HepG2 (cell line): ENCODE measurements at regions not wholly inside any gene's neighbourhood (a gene's known extent, or its start where the extent isn't known, plus 50 kb on each side); places are given as distances from the start of the nearest gene placed in this dataset.

Experiments used
- ATAC-seq: fragments of 200-7000 bp; cut with Tn5 transposase; 3 replicates; pipeline ENCODE4 v1.9.1; 2020; ENCODE audit warnings: mild to moderate bottlenecking, moderate library complexity
- BruUV-seq: library from RNA; stranded (reverse); fragments of 400-500 nt; replicated peaks from 2 replicates; lab custom pipeline; 2021; lab: Mats Ljungman, UMichigan
- CTCF ChIA-PET: fragments of 300-600 bp; formaldehyde crosslinking; extraction: SDS; loops from one replicate; lab custom pipeline; 2021; ENCODE audit warnings: low total read pairs, inconsistent platforms, low intra/inter-chr PET ratio; lab: Yijun Ruan, JAX
- POLR2A ChIA-PET: fragments of 350-600 bp; sonication (Branson Sonifier 250); formaldehyde crosslinking; loops from one replicate; lab custom pipeline; 2020; ENCODE audit warnings: antibody characterized with exemption, inconsistent platforms; lab: Yijun Ruan, JAX
- DNase-seq: peaks from one replicate; pipeline ENCODE4 v3.0.0-alpha.2; 2015; ENCODE audit warnings: low spot score
- FAIRE-seq: peaks from 3 replicates; lab custom pipeline; 2011; peaks lifted over from hg19 to GRCh38; lab: Jason Lieb, UNC
- H2AFZ ChIP-seq: one replicate; pipeline ENCODE4 v1.6.1; 2011; ENCODE audit warnings: low read length, inconsistent platforms
- H3K27ac ChIP-seq: fragments of 300-600 bp; 3 replicates; pipeline ENCODE4 v1.8.0; 2011; ENCODE audit warnings: mixed run types, mild to moderate bottlenecking, mixed read lengths, low read length, inconsistent platforms; ENCODE audit not compliant: insufficient read depth; ENCODE audit errors: extremely low read length
- H3K27me3 ChIP-seq, 2 experiments: fragments of 200-600 bp in 1 of 2; 2 replicates in 1 of 2; 3 replicates in 1 of 2; pipeline versions ENCODE4 v1.6.0 to v1.8.0; 2011; ENCODE audit warnings: low read length in 2 of 2, mild to moderate bottlenecking in 2 of 2, moderate library complexity in 2 of 2, inconsistent platforms in 1 of 2; ENCODE audit not compliant: insufficient read depth in 2 of 2, control insufficient read depth in 1 of 2
- H3K36me3 ChIP-seq, 2 experiments: fragments of 200-600 bp in 1 of 2; replicated peaks in 1 of 2; 2 replicates in 1 of 2; 3 replicates in 1 of 2; pipeline versions ENCODE4 v1.5.1 to v1.8.0; 2011; ENCODE audit warnings: low read length in 2 of 2, inconsistent platforms in 1 of 2; ENCODE audit not compliant: insufficient read depth in 2 of 2, control insufficient read depth in 1 of 2
- H3K4me1 ChIP-seq: 2 replicates; pipeline ENCODE4 v1.5.1; 2012; ENCODE audit warnings: low read length, inconsistent platforms; ENCODE audit not compliant: insufficient read depth
- H3K4me2 ChIP-seq: 2 replicates; pipeline ENCODE4 v1.6.0; 2011; ENCODE audit warnings: low read depth, low read length, inconsistent platforms
- H3K4me3 ChIP-seq, 3 experiments: fragments of 200-600 bp in 1 of 3; sonication (generic), shearing (Covaris generic) in 1 of 3; replicated peaks in 1 of 3; 2 replicates each; pipeline ENCODE4 v1.5.1; 2011 to 2016; ENCODE audit warnings: low read length in 3 of 3, inconsistent platforms in 2 of 3, low read depth in 2 of 3, mild to moderate bottlenecking in 2 of 3, control low read depth in 1 of 3, mixed read lengths in 1 of 3; ENCODE audit not compliant: insufficient read depth in 1 of 3
- H3K79me2 ChIP-seq: one replicate; pipeline ENCODE4 v1.6.1; 2011; ENCODE audit warnings: low read length, inconsistent platforms; ENCODE audit not compliant: insufficient read depth
- H3K9ac ChIP-seq: 2 replicates; pipeline ENCODE4 v1.6.0; 2011; ENCODE audit warnings: mild to moderate bottlenecking, low read depth, low read length, inconsistent platforms; ENCODE audit not compliant: insufficient read depth
- H3K9me3 ChIP-seq: 2 replicates; pipeline ENCODE4 v1.5.1; 2012; ENCODE audit warnings: mild to moderate bottlenecking, low read length
- H4K20me1 ChIP-seq: 2 replicates; pipeline ENCODE4 v1.6.0; 2011; ENCODE audit warnings: inconsistent platforms, mild to moderate bottlenecking, low read length, moderate library complexity; ENCODE audit not compliant: insufficient read depth
- BRCA1 ChIP-seq: sonication (generic); formaldehyde crosslinking; IDR thresholded peaks from 2 replicates; pipeline ENCODE4 v1.4.0; 2020; ENCODE audit warnings: missing genetic modification reagents
- DBP ChIP-seq: sonication (generic); formaldehyde crosslinking; IDR thresholded peaks from 2 replicates; pipeline ENCODE4 v1.4.0; 2020; ENCODE audit warnings: missing genetic modification reagents; ENCODE audit errors: not compliant biosample characterization
- DMAP1 ChIP-seq: IDR thresholded peaks from 2 replicates; pipeline ENCODE4 v1.6.1; 2016
- GTF3A ChIP-seq: sonication (generic); formaldehyde crosslinking; conservative IDR thresholded peaks from 2 replicates; pipeline ENCODE4 v1.4.0; 2020; ENCODE audit warnings: mild to moderate bottlenecking, missing genetic modification reagents
- KLF6 ChIP-seq: IDR thresholded peaks from 2 replicates; pipeline ENCODE4 v1.8.0; 2016; ENCODE audit warnings: missing biosample characterization, missing genetic modification reagents
- MEIS1 ChIP-seq: sonication (generic); formaldehyde crosslinking; IDR thresholded peaks from 2 replicates; pipeline ENCODE4 v1.9.0; 2021; ENCODE audit warnings: mild to moderate bottlenecking, missing genetic modification reagents, moderate library complexity, borderline replicate concordance
- MYPOP ChIP-seq: sonication (generic); formaldehyde crosslinking; IDR thresholded peaks from 2 replicates; pipeline ENCODE4 v1.8.1; 2023; ENCODE audit warnings: mild to moderate bottlenecking, moderate library complexity, missing genetic modification reagents
- POGZ ChIP-seq: sonication (generic); formaldehyde crosslinking; IDR thresholded peaks from 2 replicates; pipeline ENCODE4 v1.4.0; 2020; ENCODE audit warnings: mild to moderate bottlenecking, missing genetic modification reagents
- POLR2A ChIP-seq, 2 experiments: IDR thresholded peaks; 2 replicates each; pipeline ENCODE4 v1.6.1; 2011; ENCODE audit warnings: low read depth in 2 of 2, low read length in 2 of 2, mild to moderate bottlenecking in 1 of 2, moderate library complexity in 1 of 2; ENCODE audit not compliant: insufficient read depth in 1 of 2
- RFX1 ChIP-seq: fragments of 450-650 bp; IDR thresholded peaks from 2 replicates; pipeline ENCODE4 v1.6.1; 2017
- SIN3A ChIP-seq: IDR thresholded peaks from 2 replicates; pipeline ENCODE4 v1.6.1; 2011; ENCODE audit warnings: low read depth, mild to moderate bottlenecking, control low read depth, low read length, borderline replicate concordance
- ZKSCAN5 ChIP-seq: sonication (generic); formaldehyde crosslinking; IDR thresholded peaks from 2 replicates; pipeline ENCODE4 v1.5.1; 2020; ENCODE audit warnings: mild to moderate bottlenecking, missing genetic modification reagents
- ZNF138 ChIP-seq: sonication (generic); formaldehyde crosslinking; IDR thresholded peaks from 2 replicates; pipeline ENCODE4 v1.5.0; 2020; ENCODE audit warnings: mild to moderate bottlenecking, low read depth, missing genetic modification reagents
- ZNF343 ChIP-seq: sonication (generic); formaldehyde crosslinking; IDR thresholded peaks from 2 replicates; pipeline ENCODE4 v1.4.0; 2020; ENCODE audit warnings: mild to moderate bottlenecking, missing genetic modification reagents
- ZNF580 ChIP-seq: IDR thresholded peaks from 2 replicates; pipeline ENCODE4 v1.6.1; 2016; ENCODE audit warnings: low read depth, borderline replicate concordance
- ZNF713 ChIP-seq: sonication (generic); formaldehyde crosslinking; IDR thresholded peaks from 2 replicates; pipeline ENCODE4 v1.4.0; 2020; ENCODE audit warnings: mild to moderate bottlenecking, missing genetic modification reagents
- WGBS: methylation state at CpG from one replicate; pipeline ENCODE4 v1.1.6; 2017; ENCODE audit warnings: low lambda C conversion rate; 5-methylcytosine and 5-hydroxymethylcytosine counted together
- in situ Hi-C: cut with HindIII; loops from 2 replicates; pipeline ENCODE4 v1.10.0; 2017; ENCODE audit warnings: low pct_unique_long_range_greater_than_20kb; ENCODE audit not compliant: extremely low pct_ligation_motif_present
- intact Hi-C: fragments of 100-400 bp; cut with micrococcal nuclease; formaldehyde crosslinking; loops from one replicate; pipeline ENCODE4 v1.10.0; 2022; ENCODE audit not compliant: unreplicated experiment

- intact Hi-C loops, result loop anchor here (1.0 to 10.0 kb wide), 4 partner anchors 258 to 518 kb away; no protein-coding TSS in a partner anchor
- peaks cover 7% of the 10 kb centered on the region for H3K4me1 ChIP-seq
Observed at GRCh38 chr15:53196788-53197187, 406.7 kb upstream of the ONECUT1 start.

GRCh38 chr15:53196242-53196641, 406.1 kb upstream of the ONECUT1 start:
- ATAC-seq (no peak), FAIRE-seq (no peak), DNase-seq (no peak)
- CTCF ChIA-PET, result no interaction called here
- in situ Hi-C loops (loop anchor here (5.0 kb wide), 1 partner anchor 414 kb away; no protein-coding TSS in a partner anchor), intact Hi-C loops (loop anchor here (10.0 kb wide), 3 partner anchors 259 to 519 kb away; no protein-coding TSS in a partner anchor)
- no peaks in the 10 kb centered on the region for H3K27me3 ChIP-seq
- H3K4me2 ChIP-seq, result no peak overlapping the region
- no peaks in the 10 kb centered on the region for H3K36me3 ChIP-seq
- no peaks in the 10 kb centered on the region for H3K9me3 ChIP-seq
- WGBS, result 64% methylated on average over 5 of the region's 5 CpGs
- H3K4me1 ChIP-seq, result peaks cover 7% of the 10 kb centered on the region
- no peak overlapping the region for H3K27ac ChIP-seq
- no peak overlapping the region for H2AFZ ChIP-seq
- POLR2A ChIA-PET, result no interaction called here
- no peaks in the 10 kb centered on the region for H4K20me1 ChIP-seq
- no peak overlapping the region for H3K9ac ChIP-seq
- H3K4me3 ChIP-seq, result no peak overlapping the region
- H3K79me2 ChIP-seq, result no peaks in the 10 kb centered on the region
- BruUV-seq, result no TSS peak
- TF ChIP-seq DBP (CRISPR knock-in tag), result no peak
- no peak for TF ChIP-seq DMAP1 (CRISPR knock-in tag)
- no peak for TF ChIP-seq KLF6
- no peak for TF ChIP-seq ZKSCAN5 (CRISPR knock-in tag)
- TF ChIP-seq ZNF713 (CRISPR knock-in tag), result no peak
- TF ChIP-seq ZNF343 (CRISPR knock-in tag), result no peak
- TF ChIP-seq BRCA1, result no peak

More at GRCh38 chr15:53196788-53197187, 406.7 kb upstream of the ONECUT1 start:
- in situ Hi-C loops, result loop anchor here (5.0 kb wide), 1 partner anchor 414 kb away; no protein-coding TSS in a partner anchor
- Histone ChIP-seq H3K9me3 (no peaks in the 10 kb centered on the region), H3K4me3 (0 out of 6 replicates have a peak overlapping the region, but pooled peaks of 1 of the 3 experiments have one; percentile 26), H3K79me2 (no peaks in the 10 kb centered on the region), H3K9ac (no peak overlapping the region), H4K20me1 (no peaks in the 10 kb centered on the region), H2AFZ (no peak overlapping the region), H3K27ac (no peak overlapping the region), H3K27me3 (no peaks in the 10 kb centered on the region), H3K36me3 (no peaks in the 10 kb centered on the region), H3K4me2 (peak overlapping the region; percentile 73)
- WGBS, result 76% methylated on average over 11 of the region's 11 CpGs
- ChIA-PET CTCF (interaction anchor here (1.8 kb wide), 1 partner anchor 416 kb away, joined by 11 read pairs; no protein-coding TSS in a partner anchor), POLR2A (no interaction called here)
- TF ChIP-seq ZNF138 (CRISPR knock-in tag), result no peak
- no peak for TF ChIP-seq MYPOP (CRISPR knock-in tag)
- TF ChIP-seq RFX1, result no peak
- no peak for TF ChIP-seq MEIS1 (CRISPR knock-in tag)
- TF ChIP-seq GTF3A (CRISPR knock-in tag), result no peak
- TF ChIP-seq POGZ, result no peak
- no peak for TF ChIP-seq ZNF580
- no peak for TF ChIP-seq SIN3A
- no peak for TF ChIP-seq POLR2A (IDR thresholded peaks at IDR 0.05; ENCODE audit: insufficient read depth in 1 of 2, low read depth in 2 of 2, low read length in 2 of 2)
- FAIRE-seq (no peak), DNase-seq (no peak), ATAC-seq (no peak)
- no TSS peak for BruUV-seq
